Motor neuron (in vitro differentiated cells): ENCODE measurements at regions not wholly inside any gene's neighbourhood (a gene's known extent, or its start where the extent isn't known, plus 50 kb on each side); places are given as distances from the start of the nearest gene placed in this dataset.
A peak's percentile ranks its signal among the peaks of the same experiment; 100 is the strongest.
"Not testable (repeated sequence)": the region's sequence is repeated elsewhere in the genome, so short reads cannot be mapped to it uniquely, and the experiment has no call there.

Experiments
- ATAC-seq, 8 experiments: fragments of 200-7000 bp; cut with Tn5 transposase; replicated peaks in 6 of 8; 2 replicates each; pipeline ENCODE4 v1.8.0; 2021; ENCODE audit warnings: mild to moderate bottlenecking in 8 of 8, moderate library complexity in 8 of 8
- H3K27ac ChIP-seq, 2 donors: fragments of 250-450 bp; sonication (Bioruptor Pico); 2 replicates each; pipeline ENCODE4 v1.9.0; 2021; ENCODE audit warnings: antibody characterized with exemption in 2 of 2, mild to moderate bottlenecking in 2 of 2, moderate library complexity in 1 of 2
- H3K4me1 ChIP-seq, 2 donors: fragments of 250-450 bp; sonication (Bioruptor Pico); replicated peaks in 1 of 2; 2 replicates each; pipeline ENCODE4 v1.6.1; 2021; ENCODE audit warnings: antibody characterized with exemption in 2 of 2, mild to moderate bottlenecking in 2 of 2, moderate library complexity in 1 of 2
- H3K4me3 ChIP-seq, 5 donors: fragments of 250-450 bp; sonication (Bioruptor Pico); 2 replicates each; pipeline ENCODE4 v1.9.0; 2021; ENCODE audit warnings: antibody characterized with exemption in 5 of 5, mild to moderate bottlenecking in 5 of 5, moderate library complexity in 4 of 5
- WGBS, 10 experiments: fragments of 450-650 bp; shearing (Covaris generic); methylation state at CpG; one replicate each; pipeline ENCODE4 v1.0.0; 2022; 5-methylcytosine and 5-hydroxymethylcytosine counted together
- in situ Hi-C, 9 experiments: fragments of 400-800 bp; cut with MboI; loops; one replicate each; pipeline ENCODE4 v1.15.0; 2021; ENCODE audit warnings: low sequenced_read_pairs in 9 of 9, low pct_unique_long_range_greater_than_20kb in 2 of 9; ENCODE audit not compliant: unreplicated experiment in 9 of 9

- 33 to 100% (median 95%) methylated on average over 1 to 3 of the region's 3 CpGs; no CpG with 5 or more reads in 2 of the 10 experiments for WGBS, 10 experiments
- H3K4me3 ChIP-seq, H3K27ac ChIP-seq, H3K4me1 ChIP-seq, in situ Hi-C loops, ATAC-seq: not testable (repeated sequence)
Measured at GRCh38 chr17:13659051-13659450, 57.3 kb upstream of the HS3ST3A1 start.

DNA sequence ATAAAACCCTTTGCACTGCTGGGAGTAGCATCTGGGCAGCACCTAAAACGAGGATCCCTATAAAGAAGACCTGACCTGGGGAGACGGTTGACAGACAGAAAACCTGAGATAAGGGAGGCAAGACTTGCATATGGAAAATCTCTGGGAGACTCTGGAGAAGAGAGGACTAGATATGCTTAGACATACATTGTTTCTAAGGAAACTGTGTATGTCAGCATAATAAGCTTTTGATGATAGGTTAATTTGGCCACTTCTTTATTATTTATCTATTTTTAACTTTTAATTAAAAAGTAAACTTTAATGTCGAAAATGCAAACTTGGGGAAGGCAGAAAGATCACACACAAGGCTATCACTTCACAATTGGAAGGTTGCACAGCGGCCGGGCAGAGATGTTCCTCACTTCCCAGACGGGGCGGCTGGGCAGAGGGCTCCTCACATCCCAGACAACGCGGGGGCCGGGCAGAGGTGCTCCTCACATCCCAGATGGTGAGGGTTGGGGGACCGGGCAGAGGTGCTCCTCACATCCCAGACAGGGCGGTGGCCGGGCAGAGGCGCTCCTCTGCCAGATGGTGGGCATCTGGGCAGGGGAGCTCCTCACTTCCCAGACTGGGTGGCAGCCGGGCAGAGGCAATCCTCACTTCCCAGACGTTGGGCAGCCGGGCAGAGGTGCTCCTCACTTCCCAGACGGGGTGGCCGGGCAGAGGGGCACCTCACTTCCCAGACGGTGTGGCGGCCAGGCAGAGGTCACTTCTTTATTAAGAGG lies 64.3 kb upstream of the HS3ST3A1 start:
- in situ Hi-C loops, result no loop called here
- no peak overlapping the region for H3K4me3 ChIP-seq
- H3K27ac ChIP-seq, result no peak overlapping the region
- WGBS, 10 experiments, result 56 to 95% (median 83%) methylated on average over 1 to 6 of the region's 21 CpGs; no CpG with 5 or more reads in 3 of the 10 experiments
- ATAC-seq, result no peak
- H3K4me1 ChIP-seq, result no peaks in the 10 kb centered on the region

DNA sequence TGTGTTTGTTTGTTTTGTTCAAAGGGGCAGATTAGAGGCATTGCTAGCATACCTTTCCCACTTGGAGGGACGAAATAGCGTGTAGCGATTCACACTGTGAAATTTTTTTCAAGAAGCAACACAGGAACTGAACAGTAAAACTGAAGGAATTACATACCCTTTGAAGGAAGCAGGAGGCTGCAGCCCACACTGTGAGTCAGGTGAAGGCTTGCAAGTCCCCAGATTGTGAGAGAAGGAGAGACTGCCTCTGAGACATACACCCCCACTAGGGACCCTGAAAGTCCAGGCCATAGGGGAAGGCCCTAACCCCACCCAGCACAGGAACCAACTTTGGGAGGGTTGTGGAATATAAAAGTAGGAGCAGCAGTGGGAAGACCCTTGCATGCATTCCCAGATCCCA lies 69.6 kb upstream of the HS3ST3A1 start:
- ATAC-seq, result no peak
- no peak overlapping the region for H3K27ac ChIP-seq
- in situ Hi-C loops, result no loop called here
- WGBS, 10 experiments, result 40 to 100% (median 86%) methylated on average over 1 to 3 of the region's 3 CpGs; no CpG with 5 or more reads in 3 of the 10 experiments
- no peak overlapping the region for H3K4me3 ChIP-seq
- no peaks in the 10 kb centered on the region for H3K4me1 ChIP-seq

- in situ Hi-C loops, result no loop called here
- H3K27ac ChIP-seq, result no peak overlapping the region
- peak in 2 of 8 experiments; percentile 26 to 97 for ATAC-seq
- no peak overlapping the region for H3K4me3 ChIP-seq
- WGBS, 10 experiments, result 10 to 85% (median 73%) methylated on average over 2 to 8 of the region's 8 CpGs; no CpG with 5 or more reads in 5 of the 10 experiments
- H3K4me1 ChIP-seq, result no peaks in the 10 kb centered on the region
Measured at GRCh38 chr17:13671771-13672170, 70.0 kb upstream of the HS3ST3A1 start.

GRCh38 chr17:13678361-13678760 lies 76.6 kb upstream of the HS3ST3A1 start:
- H3K4me1 ChIP-seq, result no peaks in the 10 kb centered on the region
- no peak overlapping the region for H3K4me3 ChIP-seq
- no peak overlapping the region for H3K27ac ChIP-seq
- in situ Hi-C loops, result no loop called here
- no peak for ATAC-seq

DNA sequence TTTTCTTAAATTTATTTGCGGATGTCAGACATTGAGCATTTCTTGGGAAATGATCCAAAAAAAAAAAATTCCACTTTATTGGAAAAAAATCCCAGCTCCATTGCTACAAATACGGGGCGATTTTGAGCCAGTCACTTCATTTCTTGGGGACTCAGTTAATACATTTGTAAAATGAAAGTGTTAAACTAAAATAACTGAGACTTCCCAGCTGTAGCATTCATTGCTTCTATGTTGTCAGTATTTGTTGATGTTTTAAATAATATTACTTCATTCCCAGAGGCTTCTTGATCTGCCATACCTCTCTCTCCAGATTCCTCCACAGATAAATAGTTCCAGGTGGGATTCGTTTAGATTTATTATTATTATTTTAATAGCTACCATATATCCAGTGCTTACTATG lies 77.1 kb upstream of the HS3ST3A1 start:
- 25 to 89% (median 75%) methylated on average over 2 to 4 of the region's 4 CpGs for WGBS, 10 experiments
- no peak for ATAC-seq
- in situ Hi-C loops, result no loop called here
- no peaks in the 10 kb centered on the region for H3K4me1 ChIP-seq
- no peak overlapping the region for H3K27ac ChIP-seq
- H3K4me3 ChIP-seq, result no peak overlapping the region

GRCh38 chr17:13688716-13689115 lies 87.0 kb upstream of the HS3ST3A1 start:
- ATAC-seq, result no peak
- H3K27ac ChIP-seq, result no peak overlapping the region
- H3K4me3 ChIP-seq, result no peak overlapping the region
- in situ Hi-C loops, result no loop called here
- 60 to 100% (median 73%) methylated on average over 1 to 3 of the region's 3 CpGs; no CpG with 5 or more reads in 2 of the 10 experiments for WGBS, 10 experiments
- H3K4me1 ChIP-seq, result no peaks in the 10 kb centered on the region

DNA sequence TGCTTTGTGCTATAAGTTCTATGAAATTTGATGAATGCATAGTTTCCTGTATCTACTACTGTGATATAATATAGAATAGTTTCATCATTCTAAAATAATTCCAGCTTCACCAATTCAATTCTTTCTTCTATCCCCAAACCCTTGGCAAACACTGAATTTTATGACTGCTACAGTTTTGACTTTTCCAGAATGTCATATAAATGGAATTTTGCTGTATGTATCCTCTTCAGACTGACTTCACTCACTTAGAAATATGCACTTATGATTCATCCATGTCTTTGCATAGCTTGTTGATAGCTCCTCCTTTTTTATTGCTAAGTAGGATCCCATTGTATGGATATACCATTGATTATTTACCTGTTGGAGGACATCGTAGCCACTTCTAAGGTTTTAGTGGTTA lies 89.1 kb upstream of the HS3ST3A1 start:
- no peak overlapping the region for H3K27ac ChIP-seq
- H3K4me3 ChIP-seq, result no peak overlapping the region
- in situ Hi-C loops, result no loop called here
- no peaks in the 10 kb centered on the region for H3K4me1 ChIP-seq
- ATAC-seq, result no peak
- WGBS, 10 experiments, result 83 to 100% (median 100%) methylated on average over 1 of the region's 1 CpG

DNA sequence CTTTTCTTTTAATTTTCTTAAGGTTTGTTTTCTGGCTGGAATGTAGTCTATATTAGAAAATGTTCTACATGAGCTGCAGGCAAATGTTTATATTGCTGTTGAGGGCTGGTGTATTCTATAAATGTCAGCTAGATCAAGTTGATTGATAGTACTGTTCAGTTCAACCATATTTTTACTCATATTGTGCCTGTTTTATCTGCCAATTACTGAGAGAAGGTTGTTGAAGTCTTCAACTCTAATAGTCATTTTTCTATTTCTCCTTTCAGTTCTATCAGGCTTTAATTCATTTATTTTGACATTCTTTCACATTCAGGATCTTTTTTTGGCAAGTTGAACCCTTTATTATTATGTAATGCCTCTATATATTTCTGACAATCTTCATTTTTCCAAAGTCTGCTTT lies 93.2 kb upstream of the HS3ST3A1 start:
- ATAC-seq, result no peak
- Histone ChIP-seq H3K27ac (no peak overlapping the region), H3K4me3 (no peak overlapping the region), H3K4me1 (no peaks in the 10 kb centered on the region)
- in situ Hi-C loops, result no loop called here

DNA sequence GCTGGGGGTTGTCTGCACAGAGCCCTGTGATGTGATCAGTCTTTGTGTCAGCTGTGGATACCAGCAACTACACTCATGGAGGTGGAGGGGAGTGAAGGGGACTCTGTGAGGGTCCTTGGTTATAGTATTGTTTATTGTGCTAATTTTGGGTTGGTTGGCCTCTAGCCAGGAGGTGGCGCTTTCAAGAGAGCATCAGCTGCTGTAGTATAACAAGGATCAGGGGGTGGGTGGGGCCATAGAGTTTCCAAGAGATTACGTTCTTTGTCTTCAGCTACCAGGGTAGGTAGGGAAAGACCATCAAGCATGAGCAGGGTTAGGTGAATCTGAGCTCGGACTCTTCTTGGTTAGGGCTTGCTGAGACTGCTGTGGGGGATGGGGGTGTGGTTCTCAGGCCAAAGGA lies 97.1 kb upstream of the HS3ST3A1 start:
- in situ Hi-C loops, result no loop called here
- WGBS, 10 experiments, result 54 to 100% (median 77%) methylated on average over 1 to 3 of the region's 3 CpGs; no CpG with 5 or more reads in 6 of the 10 experiments
- Histone ChIP-seq H3K4me3 (no peak overlapping the region), H3K4me1 (no peaks in the 10 kb centered on the region), H3K27ac (no peak overlapping the region)
- no peak for ATAC-seq

- WGBS, 10 experiments, result 0 to 100% (median 79%) methylated on average over 1 to 2 of the region's 2 CpGs; no CpG with 5 or more reads in 4 of the 10 experiments
Measured at GRCh38 chr17:13699261-13699660, 97.5 kb upstream of the HS3ST3A1 start.

DNA sequence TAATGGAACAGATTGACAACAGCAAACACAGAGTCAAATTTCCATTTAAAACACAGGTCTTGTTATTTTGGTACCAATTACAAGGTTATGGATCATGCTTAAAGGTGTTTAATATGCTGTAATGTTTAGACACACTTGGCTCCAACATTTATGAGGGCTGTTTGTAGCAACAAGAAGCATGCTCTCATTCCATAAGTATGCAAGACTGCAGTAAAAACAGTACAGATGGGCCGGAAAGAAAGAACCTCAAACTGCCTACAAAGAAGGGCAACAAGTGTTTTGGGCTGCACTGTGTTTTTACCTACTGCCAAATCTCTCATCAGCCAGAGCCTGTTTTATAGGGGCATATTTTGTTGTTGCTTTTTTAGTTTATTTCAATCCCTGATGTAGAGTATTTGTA lies 100.5 kb upstream of the HS3ST3A1 start:
- H3K4me3 ChIP-seq, result no peak overlapping the region
- ATAC-seq, result no peak
- 0 to 100% (median 54%) methylated on average over 1 of the region's 1 CpG; no CpG with 5 or more reads in 4 of the 10 experiments for WGBS, 10 experiments
- no peaks in the 10 kb centered on the region for H3K4me1 ChIP-seq
- no peak overlapping the region for H3K27ac ChIP-seq
- in situ Hi-C loops, result loop anchor here in 1 of 9 experiments (25.0 kb wide), 1 partner anchor 90 kb away; the partner anchor contains the start of gene HS3ST3A1

More at GRCh38 chr17:13699261-13699660, 97.5 kb upstream of the HS3ST3A1 start:
- ATAC-seq, result no peak
- Histone ChIP-seq H3K27ac (no peak overlapping the region), H3K4me1 (no peaks in the 10 kb centered on the region), H3K4me3 (no peak overlapping the region)
- in situ Hi-C loops, result no loop called here

- Histone ChIP-seq H3K4me3 (no peak overlapping the region), H3K27ac (no peak overlapping the region), H3K4me1 (no peaks in the 10 kb centered on the region)
- 0 to 60% (median 33%) methylated on average over 1 of the region's 1 CpG; no CpG with 5 or more reads in 5 of the 10 experiments for WGBS, 10 experiments
- ATAC-seq, result peak in 2 of 8 experiments; percentile 33 to 56
- in situ Hi-C loops, result loop anchor here in 1 of 9 experiments (25.0 kb wide), 1 partner anchor 92 kb away; the partner anchor contains the start of gene HS3ST3A1
Measured at GRCh38 chr17:13704333-13704732, 102.6 kb upstream of the HS3ST3A1 start.

- WGBS, 10 experiments, result 63 to 91% (median 87%) methylated on average over 3 to 7 of the region's 7 CpGs; no CpG with 5 or more reads in 1 of the 10 experiments
- no peak for ATAC-seq
- in situ Hi-C loops, result loop anchor here in 1 of 9 experiments (25.0 kb wide), 1 partner anchor 93 kb away; the partner anchor contains the start of gene HS3ST3A1
- no peak overlapping the region for H3K4me3 ChIP-seq
- no peak overlapping the region for H3K27ac ChIP-seq
- H3K4me1 ChIP-seq, result no peaks in the 10 kb centered on the region
Measured at GRCh38 chr17:13705221-13705620, 103.5 kb upstream of the HS3ST3A1 start.
